ENCODE measurements at regions not wholly inside any gene's neighbourhood (a gene's known extent, or its start where the extent isn't known, plus 50 kb on each side); places are given as distances from the start of the nearest gene placed in this dataset.
"Not testable (repeated sequence)": the region's sequence is repeated elsewhere in the genome, so short reads cannot be mapped to it uniquely, and the experiment has no call there.

DNA sequence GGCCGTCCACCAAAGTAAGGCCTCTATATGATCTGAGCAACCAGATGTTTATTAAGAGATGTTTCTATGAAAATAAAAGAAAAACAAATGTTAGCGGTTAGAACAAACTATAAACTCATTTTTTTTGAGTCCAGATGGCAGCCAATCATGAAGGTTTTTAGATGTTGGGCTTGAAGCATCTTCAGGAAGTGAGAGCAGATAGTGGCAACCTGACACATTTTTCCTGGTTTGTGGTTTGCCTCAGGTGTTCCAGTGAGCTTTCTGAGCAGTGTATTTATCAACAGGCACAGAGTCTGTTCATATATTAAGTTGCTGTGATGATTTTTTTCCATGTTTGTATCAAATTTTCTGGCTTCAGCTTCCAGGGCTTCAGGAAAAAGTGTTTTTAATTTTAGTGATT lies 1468.0 kb downstream of the KHDRBS2 start:
- FAIRE-seq; H3K4me3 ChIP-seq (ENCODE audit: extremely low read depth in 1 of 4, insufficient read depth in 2 of 4, low read depth in 3 of 4, low read length in 4 of 4); H3K56ac ChIP-seq (replicated peaks; ENCODE audit: insufficient read length, low read depth, low read length); H3K4me2 ChIP-seq (ENCODE audit: insufficient read depth in 1 of 2, low read depth in 2 of 2, low read length in 2 of 2); H2BK20ac ChIP-seq (ENCODE audit: low read length); H3K79me1 ChIP-seq (ENCODE audit: low read depth, low read length); H4K5ac ChIP-seq (ENCODE audit: insufficient read length, low read depth, low read length); H3K79me2 ChIP-seq (ENCODE audit: control insufficient read depth in 1 of 2, insufficient read depth in 2 of 2, low read length in 2 of 2); H3K27ac ChIP-seq (ENCODE audit: low read depth, low read length); H3K9ac ChIP-seq (replicated peaks in 1 of 4; ENCODE audit: extremely low read depth in 1 of 4, low read depth in 3 of 4, low read length in 3 of 4); H2AK5ac ChIP-seq (ENCODE audit: low read depth, low read length); H2BK5ac ChIP-seq (ENCODE audit: low read depth, low read length); DNase-seq (ENCODE audit: low read depth in 1 of 2, low spot score in 2 of 2); H3K4ac ChIP-seq (replicated peaks; ENCODE audit: insufficient read length, low read depth, low read length); CTCF ChIA-PET (ENCODE audit: partially characterized antibody); H3K4me1 ChIP-seq (replicated peaks in 1 of 4; ENCODE audit: control insufficient read depth in 3 of 4, insufficient read depth in 4 of 4, low read length in 3 of 4); H2AFZ ChIP-seq (ENCODE audit: low read length); H3K14ac ChIP-seq (ENCODE audit: insufficient read length); H4K91ac ChIP-seq (replicated peaks; ENCODE audit: insufficient read length, low read length); H2BK12ac ChIP-seq (ENCODE audit: low read depth, low read length); H3K36me3 ChIP-seq (ENCODE audit: control insufficient read depth in 2 of 4, insufficient read depth in 4 of 4, low read length in 3 of 4); POLR2A ChIA-PET (ENCODE audit: partially characterized antibody); H4K20me1 ChIP-seq (replicated peaks in 1 of 2; ENCODE audit: control insufficient read depth in 1 of 2, insufficient read depth in 2 of 2, low read length in 2 of 2); H3K27me3 ChIP-seq (replicated peaks in 1 of 4; ENCODE audit: control insufficient read depth in 3 of 4, extremely low read depth in 1 of 4, insufficient read depth in 3 of 4, low read length in 3 of 4); H4K8ac ChIP-seq (ENCODE audit: extremely low read depth, insufficient read depth, low read length); H3K18ac ChIP-seq (ENCODE audit: extremely low read depth, low read length); H3K23me2 ChIP-seq (ENCODE audit: low read depth, low read length); H3K23ac ChIP-seq (ENCODE audit: insufficient read length); H2BK15ac ChIP-seq (ENCODE audit: low read length); H2BK120ac ChIP-seq (replicated peaks; ENCODE audit: low read depth, low read length); H3K9me3 ChIP-seq (ENCODE audit: insufficient read depth in 2 of 2, low read depth in 1 of 2, low read length in 1 of 2): not testable (repeated sequence)
- 100% methylated on average over 2 of the region's 2 CpGs; no CpG with 5 or more reads in 1 of the 2 experiments for WGBS, 2 experiments (ENCODE audit: extremely low coverage in 1 of 2, insufficient coverage in 1 of 2, insufficient read length in 1 of 2, insufficient replicate concordance in 2 of 2, low coverage in 1 of 2, low lambda C conversion rate in 2 of 2, missing lambda C conversion rate in 1 of 2)

DNA sequence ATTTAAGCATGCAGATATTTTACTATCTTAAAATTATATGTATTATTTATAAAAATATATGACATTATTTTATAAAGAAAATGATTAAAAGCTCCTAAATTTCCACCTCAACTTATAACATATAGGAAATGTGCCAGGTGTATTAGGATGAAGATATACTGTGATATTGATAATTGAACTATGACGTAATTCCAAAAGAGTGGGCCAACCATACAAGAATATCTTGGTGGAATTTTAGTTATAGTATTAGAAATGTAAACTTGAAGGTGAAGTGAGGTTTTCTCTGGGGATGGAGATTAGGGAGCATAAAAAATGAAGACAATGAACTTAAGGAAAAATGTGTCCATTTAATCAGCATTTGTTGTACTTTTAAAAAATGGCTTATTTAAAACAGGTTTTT lies 1471.2 kb downstream of the KHDRBS2 start:
- H4K5ac ChIP-seq (ENCODE audit: insufficient read length, low read depth, low read length); H3K4ac ChIP-seq (replicated peaks; ENCODE audit: insufficient read length, low read depth, low read length); H2BK12ac ChIP-seq (ENCODE audit: low read depth, low read length); H3K56ac ChIP-seq (replicated peaks; ENCODE audit: insufficient read length, low read depth, low read length); FAIRE-seq; H2BK5ac ChIP-seq (ENCODE audit: low read depth, low read length); H3K14ac ChIP-seq (ENCODE audit: insufficient read length); H3K4me1 ChIP-seq (replicated peaks in 1 of 4; ENCODE audit: control insufficient read depth in 3 of 4, insufficient read depth in 4 of 4, low read length in 3 of 4); H3K9ac ChIP-seq (replicated peaks in 1 of 4; ENCODE audit: extremely low read depth in 1 of 4, low read depth in 3 of 4, low read length in 3 of 4); H4K8ac ChIP-seq (ENCODE audit: extremely low read depth, insufficient read depth, low read length); H2BK20ac ChIP-seq (ENCODE audit: low read length); H3K23me2 ChIP-seq (ENCODE audit: low read depth, low read length); H3K9me3 ChIP-seq (ENCODE audit: insufficient read depth in 2 of 2, low read depth in 1 of 2, low read length in 1 of 2); H2AK5ac ChIP-seq (ENCODE audit: low read depth, low read length); H3K36me3 ChIP-seq (ENCODE audit: control insufficient read depth in 2 of 4, insufficient read depth in 4 of 4, low read length in 3 of 4); H4K91ac ChIP-seq (replicated peaks; ENCODE audit: insufficient read length, low read length); H3K4me2 ChIP-seq (ENCODE audit: insufficient read depth in 1 of 2, low read depth in 2 of 2, low read length in 2 of 2); H4K20me1 ChIP-seq (replicated peaks in 1 of 2; ENCODE audit: control insufficient read depth in 1 of 2, insufficient read depth in 2 of 2, low read length in 2 of 2); H2BK15ac ChIP-seq (ENCODE audit: low read length); H3K4me3 ChIP-seq (ENCODE audit: extremely low read depth in 1 of 4, insufficient read depth in 2 of 4, low read depth in 3 of 4, low read length in 4 of 4); H3K27ac ChIP-seq (ENCODE audit: low read depth, low read length); H3K27me3 ChIP-seq (replicated peaks in 1 of 4; ENCODE audit: control insufficient read depth in 3 of 4, extremely low read depth in 1 of 4, insufficient read depth in 3 of 4, low read length in 3 of 4); H2AFZ ChIP-seq (ENCODE audit: low read length); POLR2A ChIA-PET (ENCODE audit: partially characterized antibody); H3K23ac ChIP-seq (ENCODE audit: insufficient read length); H3K79me2 ChIP-seq (ENCODE audit: control insufficient read depth in 1 of 2, insufficient read depth in 2 of 2, low read length in 2 of 2); H2BK120ac ChIP-seq (replicated peaks; ENCODE audit: low read depth, low read length); H3K79me1 ChIP-seq (ENCODE audit: low read depth, low read length); DNase-seq (ENCODE audit: low read depth in 1 of 2, low spot score in 2 of 2); H3K18ac ChIP-seq (ENCODE audit: extremely low read depth, low read length): not testable (repeated sequence)
- 85% methylated on average over 1 of the region's 1 CpG; no CpG with 5 or more reads in 1 of the 2 experiments for WGBS, 2 experiments (ENCODE audit: extremely low coverage in 1 of 2, insufficient coverage in 1 of 2, insufficient read length in 1 of 2, insufficient replicate concordance in 2 of 2, low coverage in 1 of 2, low lambda C conversion rate in 2 of 2, missing lambda C conversion rate in 1 of 2)
- CTCF ChIA-PET (ENCODE audit: partially characterized antibody), result interaction anchor here (0.6 kb wide), 1 partner anchor 391 kb away, joined by 3 read pairs; no protein-coding TSS in a partner anchor

All from H1 (cell line).